HTR-8/SVneo (cell line): ENCODE measurements at regions not wholly inside any gene's neighbourhood (a gene's known extent, or its start where the extent isn't known, plus 50 kb on each side); places are given as distances from the start of the nearest gene placed in this dataset.

Source experiments
- DNase-seq: peaks from one replicate; pipeline ENCODE4 v3.0.0; 2011; ENCODE audit warnings: low spot score, mixed read lengths; ENCODE audit not compliant: insufficient read length
- FAIRE-seq: peaks from 2 replicates; lab custom pipeline; 2011; peaks lifted over from hg19 to GRCh38; lab: Jason Lieb, UNC

DNA sequence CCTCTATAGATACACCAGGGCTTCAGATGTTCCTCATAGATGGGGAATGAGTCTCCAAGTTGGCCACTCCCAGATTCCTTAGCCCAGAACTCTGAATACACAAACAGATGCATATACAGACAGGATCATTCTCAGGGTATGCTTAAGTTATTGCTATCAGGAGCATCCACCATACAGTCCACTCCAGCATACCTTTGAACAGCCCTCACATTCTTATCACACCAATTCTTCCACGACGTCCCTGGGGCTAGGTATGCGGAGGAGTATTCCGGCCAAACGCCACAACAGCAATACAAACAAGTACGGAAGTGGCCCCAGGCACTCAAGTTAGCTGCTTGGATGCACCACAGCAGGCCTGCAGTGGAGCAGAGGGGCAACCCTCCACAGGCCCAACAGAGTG, 312.5 kb upstream of the CHAC2 start:
- no peak for DNase-seq
- peak; percentile 52 for FAIRE-seq

DNA sequence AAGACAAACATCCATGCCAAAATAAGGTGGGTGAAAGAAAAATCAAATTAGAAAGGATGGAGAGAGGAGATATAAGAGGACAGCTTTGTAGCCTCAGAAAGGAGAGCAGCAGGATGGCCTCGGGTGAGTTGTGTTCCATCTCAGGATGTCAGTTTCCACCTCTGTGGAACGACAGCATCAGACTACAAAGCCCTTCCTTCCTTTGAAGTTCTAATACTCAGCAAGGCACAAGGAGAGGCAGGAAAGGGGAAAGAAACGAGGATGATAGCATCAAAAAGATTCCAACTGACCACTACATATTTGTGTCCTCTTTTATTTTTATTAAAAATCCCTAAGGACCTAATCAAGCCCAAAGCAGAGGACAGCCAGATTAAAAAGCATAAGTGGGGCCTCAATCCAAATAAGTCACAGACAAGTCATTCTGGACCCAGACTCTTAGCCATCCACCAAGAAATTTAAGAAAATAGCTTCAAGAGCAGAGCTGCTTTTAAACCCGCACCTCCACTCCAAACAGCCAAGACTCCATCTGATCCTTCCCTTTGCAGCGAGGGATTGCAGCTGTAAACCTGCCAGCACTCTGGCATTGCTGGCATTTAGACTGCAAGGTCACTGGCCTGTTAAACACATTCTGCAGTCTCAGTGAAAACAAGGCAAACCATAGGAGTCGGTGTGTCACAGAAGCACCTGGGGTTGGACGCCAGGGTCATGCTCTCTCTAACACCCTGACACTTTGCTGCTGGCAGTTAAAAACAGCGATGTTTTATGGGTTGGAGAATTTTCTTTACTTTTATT, 314.5 kb upstream of the CHAC2 start:
- no peak for DNase-seq
- FAIRE-seq = no peak

DNA sequence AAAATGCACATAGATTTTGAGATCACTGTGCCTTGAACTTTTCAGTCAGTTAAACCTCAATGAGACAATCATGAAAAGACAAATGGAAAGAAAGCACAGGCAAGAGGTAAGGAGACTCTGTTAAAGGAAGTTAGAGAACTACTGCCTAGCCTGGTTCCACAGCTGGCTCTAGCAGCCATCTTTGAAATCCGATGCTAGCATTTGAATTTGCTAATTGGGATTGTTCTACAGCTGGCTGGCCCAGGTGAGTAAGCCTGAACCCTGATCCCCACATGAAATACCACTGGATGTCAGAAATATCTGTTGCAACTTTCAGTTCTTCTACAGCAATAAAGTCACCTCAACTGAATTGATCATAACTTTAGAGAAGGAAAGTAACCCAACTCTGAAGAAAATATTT, 315.2 kb upstream of the CHAC2 start:
- DNase-seq (no peak), FAIRE-seq (no peak)

DNA sequence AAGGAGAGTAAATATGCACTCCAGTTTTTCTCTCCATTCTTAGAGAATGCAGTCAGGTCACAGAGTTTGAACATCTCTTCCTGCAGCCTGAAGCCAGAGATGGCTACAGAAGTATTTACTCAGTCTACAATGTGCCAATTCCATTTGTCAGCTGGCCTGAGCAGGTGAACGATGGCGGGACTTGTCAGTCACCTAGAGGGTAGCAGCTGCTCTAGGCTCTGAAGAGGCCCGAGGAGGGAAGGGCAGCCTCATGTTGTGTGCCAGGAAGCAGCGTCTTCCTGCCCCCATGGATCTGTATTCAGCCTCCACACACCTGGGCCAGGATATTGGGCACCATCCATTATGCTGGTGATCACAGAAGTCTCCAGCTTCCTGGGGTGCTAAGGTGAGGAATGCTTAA, 316.7 kb upstream of the CHAC2 start:
- DNase-seq (no peak), FAIRE-seq (no peak)

DNA sequence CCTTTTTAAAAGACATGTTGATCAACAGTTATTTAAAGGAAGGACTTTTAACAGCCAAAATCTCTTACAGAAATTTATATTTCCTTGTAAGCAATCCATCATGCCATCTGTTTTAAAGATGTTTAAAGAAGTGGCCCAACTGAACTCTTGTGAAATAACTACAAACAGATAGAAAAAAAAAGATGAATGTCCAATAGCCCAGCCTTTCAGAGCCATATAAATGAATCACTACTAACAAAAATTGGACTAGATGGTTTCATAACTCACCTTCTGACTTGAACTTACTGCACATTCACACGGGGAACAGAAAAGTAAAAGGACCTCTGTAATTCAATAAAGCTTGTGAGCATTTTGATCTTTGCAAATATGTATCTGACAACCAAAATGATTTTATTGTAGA, 319.0 kb upstream of the CHAC2 start:
- DNase-seq (no peak), FAIRE-seq (no peak)

DNA sequence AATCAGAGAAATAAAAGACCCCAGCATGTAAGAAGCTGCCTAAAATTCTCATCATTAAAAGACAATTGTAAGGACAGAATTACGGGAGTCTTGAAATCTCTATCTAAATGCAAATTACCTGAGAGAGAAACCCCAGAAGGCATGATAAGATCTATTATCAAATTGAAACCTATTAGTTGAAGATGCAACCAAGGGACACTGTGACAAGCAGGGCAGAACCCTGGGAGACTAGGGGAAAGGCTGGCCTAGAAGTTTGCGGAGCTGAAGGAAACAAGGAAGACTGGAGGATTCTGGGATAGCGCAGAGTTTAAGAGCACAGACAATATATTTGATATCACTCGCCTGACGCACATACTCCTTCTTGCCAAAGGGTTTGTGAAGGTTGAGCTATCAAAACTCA, 319.5 kb upstream of the CHAC2 start:
- no peak for DNase-seq
- FAIRE-seq = no peak

DNA sequence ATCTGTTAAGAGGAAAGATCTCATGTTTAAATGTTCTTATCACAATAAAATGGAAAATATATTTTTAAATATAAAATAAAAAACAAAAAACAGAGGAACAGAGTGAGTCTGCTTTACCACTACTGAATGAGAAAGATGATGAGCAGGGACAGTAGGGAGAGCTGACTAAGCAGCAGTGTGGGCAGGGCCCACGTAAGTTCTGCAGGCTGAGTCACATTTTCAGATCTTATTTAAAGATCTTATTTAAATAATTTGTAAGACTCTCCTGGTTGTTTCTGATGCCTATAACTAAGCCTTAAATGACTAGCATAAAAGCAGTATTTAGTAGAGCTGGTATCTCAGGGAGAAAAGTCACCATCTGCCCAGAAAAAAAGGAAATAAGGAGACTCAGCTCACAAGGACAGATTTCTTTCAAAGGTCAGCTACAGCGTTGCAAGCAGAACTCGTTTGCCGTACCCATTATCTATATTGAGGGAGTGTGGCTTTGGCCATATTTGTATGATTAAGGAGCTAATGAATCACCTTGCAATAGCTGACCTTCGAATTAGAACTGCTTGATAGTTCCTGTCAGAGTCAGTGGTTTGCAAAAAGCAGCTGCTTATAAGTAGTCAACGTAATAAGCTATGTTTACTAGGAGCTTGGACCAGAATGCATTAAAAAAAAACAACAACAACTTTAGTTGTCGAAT, 322.1 kb upstream of the CHAC2 start:
- FAIRE-seq = no peak

DNA sequence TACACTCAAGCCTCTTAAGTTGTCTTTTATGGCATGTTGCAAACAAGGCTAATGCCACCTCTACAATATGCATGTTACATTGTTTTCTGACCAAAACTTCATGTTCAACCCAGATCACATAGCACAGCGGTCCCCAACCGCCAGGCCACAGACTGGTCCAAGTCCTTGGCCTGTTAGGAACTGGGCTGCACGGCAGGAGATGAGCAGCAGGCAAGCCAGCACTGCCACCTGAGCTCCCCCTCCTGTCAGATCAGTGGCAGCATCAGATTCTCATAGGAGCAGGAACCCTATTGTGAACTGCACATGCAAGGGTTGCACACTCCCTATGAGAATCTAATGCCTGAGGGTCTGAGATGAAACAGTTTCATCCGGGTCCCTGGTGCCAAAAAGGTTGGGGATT, 324.8 kb upstream of the CHAC2 start:
- FAIRE-seq (peak; percentile 63), DNase-seq (no peak)

More for the DNA sequence above, 322.1 kb upstream of the CHAC2 start:
- DNase-seq = peak; percentile 17

DNA sequence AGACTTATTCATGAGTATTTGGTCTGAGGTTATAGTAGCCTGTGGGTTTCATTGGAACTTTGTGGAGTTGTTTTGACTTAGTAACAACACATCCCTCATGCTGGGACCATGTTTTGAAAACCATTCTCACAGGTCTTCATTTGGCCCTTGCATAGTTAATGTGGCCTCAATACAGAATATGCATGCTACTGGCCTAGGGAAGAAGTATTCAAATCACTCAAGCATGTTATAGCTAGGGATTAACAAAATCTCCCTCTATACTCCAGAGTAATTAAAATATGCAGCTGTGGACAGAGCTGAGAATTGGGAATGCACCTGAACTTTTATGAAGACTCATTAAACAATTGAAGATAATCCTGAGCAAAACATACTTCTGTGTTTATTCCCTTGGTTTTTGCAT, 325.5 kb upstream of the CHAC2 start:
- FAIRE-seq (no peak), DNase-seq (no peak)

DNA sequence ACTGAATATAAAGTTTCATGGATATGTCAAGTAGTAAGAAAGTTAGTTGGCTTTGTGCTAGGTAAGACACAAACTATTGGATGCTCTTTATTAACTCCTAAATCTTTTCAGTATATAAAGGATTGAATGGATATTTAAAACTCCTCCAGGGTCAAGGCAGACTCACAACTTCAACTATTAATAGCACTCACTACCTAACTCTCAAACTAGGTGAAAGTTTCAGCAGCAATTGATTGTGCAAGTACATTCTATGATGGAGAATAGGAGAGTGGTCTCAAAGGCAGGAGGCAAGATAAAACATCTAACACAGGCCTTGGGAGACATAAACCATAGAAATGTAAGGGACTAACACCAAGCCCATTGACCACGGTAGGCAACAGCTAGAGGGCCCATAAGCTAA, 328.9 kb upstream of the CHAC2 start:
- FAIRE-seq = no peak
- DNase-seq = no peak

DNA sequence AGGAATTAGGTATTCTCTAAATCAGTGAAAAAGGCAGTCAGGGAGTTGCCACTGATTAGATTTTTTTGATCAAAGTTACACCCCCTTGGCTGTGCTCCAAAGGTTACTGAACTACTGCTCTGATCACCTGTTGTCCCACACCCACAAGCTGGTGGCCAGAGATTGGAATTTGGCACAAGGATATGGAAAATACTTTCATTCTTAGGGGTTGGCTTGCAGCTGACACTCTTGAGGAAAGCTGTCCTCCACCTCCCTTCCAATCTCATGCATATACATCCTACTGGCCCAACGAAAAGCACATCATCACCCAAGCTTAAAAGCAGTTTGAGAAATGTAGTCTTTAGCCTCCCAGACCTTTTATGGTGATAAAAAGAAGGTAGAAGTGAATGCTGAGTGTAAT, 329.5 kb upstream of the CHAC2 start:
- DNase-seq (no peak), FAIRE-seq (peak; percentile 58)

DNA sequence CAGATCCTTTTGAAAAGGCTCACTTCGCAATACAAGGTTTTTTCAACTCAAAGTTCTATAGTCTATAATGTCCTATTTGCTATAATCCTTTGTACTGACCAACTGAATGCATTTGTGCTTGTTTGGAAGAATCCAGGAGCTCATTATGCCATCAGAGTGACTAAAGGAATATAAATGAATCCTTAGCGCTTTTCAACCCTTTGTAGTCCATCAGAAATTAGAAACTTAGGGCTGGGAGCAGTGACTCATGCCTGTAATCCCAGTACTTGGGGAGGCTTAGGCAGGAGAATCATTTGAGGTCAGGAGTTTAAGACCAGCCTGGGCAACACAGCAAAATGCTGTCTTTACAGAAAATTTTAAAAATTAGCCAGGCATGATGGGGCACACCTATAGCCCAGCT, 330.2 kb upstream of the CHAC2 start:
- no peak for FAIRE-seq

DNA sequence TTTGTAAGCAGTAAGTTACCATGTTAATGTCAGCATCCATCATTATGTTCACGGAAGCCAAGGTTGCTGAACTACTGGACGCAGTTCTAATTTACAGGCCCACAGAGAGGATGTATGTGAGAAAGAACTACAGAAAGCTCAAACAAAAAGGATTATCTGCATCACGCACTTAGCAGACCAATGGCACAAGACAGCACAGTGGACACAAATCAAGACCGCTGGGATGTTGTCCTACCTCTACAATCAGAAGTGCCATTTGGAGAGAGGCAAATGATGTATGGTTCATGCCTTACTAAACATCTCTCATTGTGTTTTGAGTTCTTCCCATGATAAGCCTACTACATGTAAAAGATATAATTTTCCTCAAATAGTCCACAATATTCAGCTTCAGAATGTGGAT, 330.7 kb upstream of the CHAC2 start:
- DNase-seq (no peak), FAIRE-seq (peak; percentile 36)

More for the DNA sequence above, 330.2 kb upstream of the CHAC2 start:
- DNase-seq = no peak

DNA sequence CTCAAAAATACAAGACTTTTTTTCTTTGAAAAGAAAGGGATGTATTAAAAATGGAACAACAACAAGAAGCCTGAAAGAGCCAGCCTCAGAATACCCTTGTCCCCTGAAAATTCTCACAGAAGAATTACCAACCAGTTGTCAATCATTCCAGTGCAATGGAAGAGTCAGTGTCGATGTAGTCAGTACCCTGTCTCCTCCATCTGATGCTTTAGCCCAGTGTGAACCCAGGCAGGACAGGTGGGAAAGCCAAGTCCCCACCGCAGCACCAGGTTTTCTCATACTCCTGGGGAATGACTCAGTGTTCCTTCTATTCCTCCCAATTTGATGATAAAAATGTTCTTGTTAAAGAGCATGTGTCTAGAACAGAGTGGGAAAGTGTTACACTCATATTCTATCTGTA, 332.0 kb upstream of the CHAC2 start:
- no peak for FAIRE-seq
- DNase-seq = no peak

DNA sequence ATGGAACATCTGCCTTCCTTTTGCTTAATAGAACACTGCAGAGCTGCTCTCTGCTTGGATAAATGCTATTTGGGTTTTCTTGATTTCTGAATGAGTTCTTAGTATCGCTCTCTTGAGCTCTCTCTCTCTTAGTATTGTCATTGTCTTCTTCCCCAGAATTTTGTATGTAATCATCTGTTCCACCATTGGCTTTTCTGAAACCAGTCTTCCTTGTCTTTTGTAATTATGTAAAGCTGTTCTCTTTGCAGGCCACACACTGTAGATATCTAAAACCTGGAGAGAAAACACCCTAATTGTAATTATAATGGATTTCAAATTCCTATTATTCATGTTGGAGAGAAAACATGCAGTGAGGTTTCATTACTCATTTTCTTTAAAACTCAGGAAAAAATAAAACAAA, 333.1 kb upstream of the CHAC2 start:
- DNase-seq (no peak), FAIRE-seq (no peak)

DNA sequence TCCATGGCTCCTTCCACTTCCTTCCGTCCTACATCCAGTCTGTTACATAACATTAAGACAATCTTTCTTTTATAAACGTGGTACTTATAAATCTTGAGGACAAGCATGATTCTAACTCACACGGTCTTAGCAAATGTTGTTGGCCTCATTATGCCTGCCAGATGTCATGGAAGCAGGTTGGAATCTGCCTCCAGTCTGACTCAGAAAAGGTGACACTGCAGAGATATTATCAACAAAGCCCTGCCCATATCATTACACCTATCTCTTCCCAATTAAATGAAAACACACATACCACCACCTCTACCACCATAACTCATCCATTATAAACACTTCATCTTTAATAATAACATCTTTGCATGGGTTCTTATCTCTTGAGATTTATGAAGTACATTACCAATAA, 334.7 kb upstream of the CHAC2 start:
- FAIRE-seq = no peak
- DNase-seq = no peak

DNA sequence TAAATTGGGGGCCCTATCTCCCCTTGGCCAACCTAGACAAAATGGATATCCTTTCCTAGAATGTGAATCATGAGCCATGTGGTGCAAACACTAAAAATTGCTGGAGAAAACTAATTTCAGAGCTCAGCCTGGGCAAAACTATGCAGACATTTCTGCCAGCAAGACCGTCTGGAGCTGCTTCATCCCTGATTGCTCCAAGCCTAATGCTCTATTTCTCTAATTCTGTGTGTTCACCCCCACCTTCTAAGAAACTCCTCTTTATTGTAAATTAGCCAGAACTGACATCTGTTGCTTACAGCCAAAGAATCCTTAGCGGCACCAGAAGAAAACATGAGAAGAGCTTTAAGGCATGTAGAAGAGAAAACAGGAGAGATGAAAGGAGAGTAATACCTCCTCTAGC, 337.7 kb upstream of the CHAC2 start:
- DNase-seq (no peak), FAIRE-seq (no peak)

DNA sequence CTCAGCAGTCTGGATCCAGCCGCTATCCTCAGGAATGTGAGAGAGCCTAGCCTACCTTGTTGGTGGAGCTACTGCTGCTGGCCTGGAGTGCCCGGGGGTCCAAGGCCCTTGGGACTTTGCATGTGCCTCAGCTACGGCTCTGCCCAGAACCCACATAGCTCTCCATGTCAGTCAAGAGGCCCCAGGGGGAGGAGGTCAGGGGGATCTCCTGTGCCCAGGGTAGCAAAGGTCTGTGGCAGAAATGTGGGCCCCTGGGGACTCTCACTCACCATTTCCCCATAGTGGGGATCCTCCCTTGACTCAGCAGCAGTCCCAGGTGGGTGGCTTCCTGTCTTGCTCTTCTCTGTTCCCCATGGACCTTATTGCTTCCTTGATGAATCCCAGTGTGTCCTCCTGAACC, 342.7 kb upstream of the CHAC2 start:
- FAIRE-seq (no peak), DNase-seq (no peak)

DNA sequence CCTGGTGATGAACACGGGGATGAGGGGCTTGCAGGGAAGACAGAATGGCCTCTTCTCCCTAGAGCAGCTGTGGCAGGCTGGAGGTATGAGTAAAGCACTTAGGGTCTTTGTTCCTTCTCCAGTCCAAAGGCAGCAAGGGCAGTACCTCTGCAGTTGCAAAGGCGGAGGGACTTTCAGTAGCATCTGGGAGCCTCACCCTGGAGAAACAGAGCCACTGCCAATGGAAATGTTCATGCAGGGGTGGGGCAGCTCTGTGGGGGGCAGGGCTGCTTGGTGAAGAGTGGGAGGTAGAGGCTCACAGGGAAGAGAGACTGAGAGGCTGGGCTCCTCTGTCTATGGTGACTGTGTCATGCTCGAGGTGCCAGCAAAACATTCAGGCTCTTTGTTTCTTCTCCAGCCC, 344.1 kb upstream of the CHAC2 start:
- DNase-seq (no peak), FAIRE-seq (no peak)

DNA sequence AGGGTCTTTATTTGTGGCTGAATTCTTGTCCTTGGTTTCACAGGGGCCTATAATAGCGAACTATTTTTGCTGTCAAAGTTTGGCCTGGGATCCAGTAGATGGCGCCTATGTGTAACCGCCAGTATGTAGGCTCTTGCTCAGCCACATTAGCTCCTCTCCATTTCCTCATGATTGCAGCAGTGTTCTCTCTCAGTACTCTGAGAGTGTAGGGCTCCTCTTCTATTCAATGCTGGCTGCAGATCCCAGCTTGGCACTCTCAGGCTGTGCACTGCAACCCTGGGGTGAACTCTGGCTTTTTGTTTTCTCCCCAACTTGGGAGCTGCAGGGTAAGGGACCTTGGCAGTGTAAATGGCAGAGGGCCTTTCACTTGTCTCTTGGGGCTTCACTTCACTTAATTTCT, 344.6 kb upstream of the CHAC2 start:
- peak; percentile 31 for FAIRE-seq
- peak; percentile 21 for DNase-seq

DNA sequence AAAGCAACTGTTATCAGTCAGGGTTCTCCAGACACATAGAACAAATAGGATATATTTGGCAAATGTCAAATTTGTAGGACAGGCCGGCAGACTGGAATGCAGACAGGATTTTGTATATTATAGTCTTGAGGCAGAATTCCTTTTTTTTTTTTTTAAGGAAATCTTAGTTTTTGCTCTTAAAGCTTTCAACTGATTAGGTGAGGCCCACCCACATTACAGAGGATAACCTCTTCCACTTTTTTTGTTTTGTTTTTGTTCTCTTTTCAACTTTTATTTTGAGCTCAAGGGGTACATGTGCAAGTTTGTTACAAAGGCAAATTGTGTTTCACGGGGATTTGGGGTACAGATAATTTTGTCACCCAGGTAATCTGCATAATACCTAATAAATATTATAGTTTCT, 350.2 kb upstream of the CHAC2 start:
- no peak for DNase-seq
- FAIRE-seq = no peak
